ENCODE measurements at regions not wholly inside any gene's neighbourhood (a gene's known extent, or its start where the extent isn't known, plus 50 kb on each side); places are given as distances from the start of the nearest gene placed in this dataset.
"Not testable (repeated sequence)": the region's sequence is repeated elsewhere in the genome, so short reads cannot be mapped to it uniquely, and the experiment has no call there.

- H3K36me3 ChIP-seq (ENCODE audit: insufficient read depth); H2AFZ ChIP-seq; H4K20me1 ChIP-seq (replicated peaks; ENCODE audit: insufficient read depth); H3F3A ChIP-seq (replicated peaks; ENCODE audit: low read depth); H3K27ac ChIP-seq (ENCODE audit: low read depth); H3K4me3 ChIP-seq; DNase-seq (ENCODE audit: low spot score); H3K4me3 Mint-ChIP-seq; H3K4me2 ChIP-seq; H3K79me2 ChIP-seq (replicated peaks; ENCODE audit: insufficient read depth); H3K27me3 ChIP-seq (ENCODE audit: insufficient read depth); H3K27me3 Mint-ChIP-seq (ENCODE audit: insufficient read depth, low read depth, poor library complexity); H3K9me3 Mint-ChIP-seq; H3K9me2 ChIP-seq (ENCODE audit: insufficient read depth); H3K4me1 Mint-ChIP-seq; H3K4me1 ChIP-seq (ENCODE audit: insufficient read depth); H3K36me3 Mint-ChIP-seq (ENCODE audit: low read depth); H3K27ac Mint-ChIP-seq: not testable (repeated sequence)
- peak; percentile 74 for ATAC-seq
- peak; percentile 47 to 79 for TF ChIP-seq CTCF (conservative IDR thresholded peaks at IDR 0.05; ENCODE audit: low read depth in 2 of 2)
Measured at GRCh38 chr7:128608678-128609421, 63.2 kb upstream of the GARIN1A start.

- not testable (repeated sequence) for H3K4me1 Mint-ChIP-seq; H3K27me3 Mint-ChIP-seq (ENCODE audit: insufficient read depth, low read depth, poor library complexity); H3K36me3 ChIP-seq (ENCODE audit: insufficient read depth); H3K27me3 ChIP-seq (ENCODE audit: insufficient read depth); H3K27ac ChIP-seq (ENCODE audit: low read depth); H3K27ac Mint-ChIP-seq; H3K79me2 ChIP-seq (replicated peaks; ENCODE audit: insufficient read depth); H3K4me1 ChIP-seq (ENCODE audit: insufficient read depth); H3K4me3 Mint-ChIP-seq; H3K9me2 ChIP-seq (ENCODE audit: insufficient read depth); H3K4me3 ChIP-seq; H4K20me1 ChIP-seq (replicated peaks; ENCODE audit: insufficient read depth); H3F3A ChIP-seq (replicated peaks; ENCODE audit: low read depth); H3K9me3 Mint-ChIP-seq; DNase-seq (ENCODE audit: low spot score); H3K4me2 ChIP-seq; H2AFZ ChIP-seq; ATAC-seq
- peaks cover 10% of the 10 kb centered on the region; the same call in 2 of the 3 replicates for H3K36me3 Mint-ChIP-seq (ENCODE audit: low read depth)
Measured at GRCh38 chr7:128613366-128613765, 58.7 kb upstream of the GARIN1A start.

- H3K4me3 Mint-ChIP-seq = not testable (repeated sequence)
Measured at GRCh38 chr7:128614812-128615211, 57.3 kb upstream of the GARIN1A start.

GRCh38 chr7:128616799-128617198, 55.3 kb upstream of the GARIN1A start:
- H3K79me2 ChIP-seq (replicated peaks; ENCODE audit: insufficient read depth); H3F3A ChIP-seq (replicated peaks; ENCODE audit: low read depth); H3K4me3 Mint-ChIP-seq; ATAC-seq; H3K9me2 ChIP-seq (ENCODE audit: insufficient read depth); H3K27me3 ChIP-seq (ENCODE audit: insufficient read depth); H3K4me1 ChIP-seq (ENCODE audit: insufficient read depth); H2AFZ ChIP-seq; H4K20me1 ChIP-seq (replicated peaks; ENCODE audit: insufficient read depth); DNase-seq (ENCODE audit: low spot score); H3K27ac ChIP-seq (ENCODE audit: low read depth); H3K4me3 ChIP-seq; H3K36me3 ChIP-seq (ENCODE audit: insufficient read depth); H3K27me3 Mint-ChIP-seq (ENCODE audit: insufficient read depth, low read depth, poor library complexity); H3K27ac Mint-ChIP-seq; H3K4me2 ChIP-seq; H3K4me1 Mint-ChIP-seq; H3K9me3 Mint-ChIP-seq: not testable (repeated sequence)
- H3K36me3 Mint-ChIP-seq (ENCODE audit: low read depth) = peaks cover 12% of the 10 kb centered on the region; the same call in 2 of the 3 replicates

More at GRCh38 chr7:128614812-128615211, 57.3 kb upstream of the GARIN1A start:
- H3K4me1 ChIP-seq (ENCODE audit: insufficient read depth); H2AFZ ChIP-seq; H3K9me2 ChIP-seq (ENCODE audit: insufficient read depth); DNase-seq (ENCODE audit: low spot score); H3K27ac Mint-ChIP-seq; H3K27me3 ChIP-seq (ENCODE audit: insufficient read depth); H3K79me2 ChIP-seq (replicated peaks; ENCODE audit: insufficient read depth); H3F3A ChIP-seq (replicated peaks; ENCODE audit: low read depth); H3K9me3 Mint-ChIP-seq; H3K4me1 Mint-ChIP-seq; H3K36me3 ChIP-seq (ENCODE audit: insufficient read depth); H3K27me3 Mint-ChIP-seq (ENCODE audit: insufficient read depth, low read depth, poor library complexity); H4K20me1 ChIP-seq (replicated peaks; ENCODE audit: insufficient read depth); H3K4me2 ChIP-seq; H3K27ac ChIP-seq (ENCODE audit: low read depth); H3K4me3 ChIP-seq; H3K36me3 Mint-ChIP-seq (ENCODE audit: low read depth); ATAC-seq: not testable (repeated sequence)
